Activated CD4-positive, alpha-beta T cell treated with anti-CD3 and anti-CD28 coated beads, Interleukin-2, amount 50 U/mL, for 1 hour (primary cell): ENCODE measurements at regions not wholly inside any gene's neighbourhood (a gene's known extent, or its start where the extent isn't known, plus 50 kb on each side); places are given as distances from the start of the nearest gene placed in this dataset.
"Not testable (repeated sequence)": the region's sequence is repeated elsewhere in the genome, so short reads cannot be mapped to it uniquely, and the experiment has no call there.

Experiments used
- DNase-seq: peaks from one replicate; pipeline ENCODE4 v3.0.0-alpha.2; 2020

DNA sequence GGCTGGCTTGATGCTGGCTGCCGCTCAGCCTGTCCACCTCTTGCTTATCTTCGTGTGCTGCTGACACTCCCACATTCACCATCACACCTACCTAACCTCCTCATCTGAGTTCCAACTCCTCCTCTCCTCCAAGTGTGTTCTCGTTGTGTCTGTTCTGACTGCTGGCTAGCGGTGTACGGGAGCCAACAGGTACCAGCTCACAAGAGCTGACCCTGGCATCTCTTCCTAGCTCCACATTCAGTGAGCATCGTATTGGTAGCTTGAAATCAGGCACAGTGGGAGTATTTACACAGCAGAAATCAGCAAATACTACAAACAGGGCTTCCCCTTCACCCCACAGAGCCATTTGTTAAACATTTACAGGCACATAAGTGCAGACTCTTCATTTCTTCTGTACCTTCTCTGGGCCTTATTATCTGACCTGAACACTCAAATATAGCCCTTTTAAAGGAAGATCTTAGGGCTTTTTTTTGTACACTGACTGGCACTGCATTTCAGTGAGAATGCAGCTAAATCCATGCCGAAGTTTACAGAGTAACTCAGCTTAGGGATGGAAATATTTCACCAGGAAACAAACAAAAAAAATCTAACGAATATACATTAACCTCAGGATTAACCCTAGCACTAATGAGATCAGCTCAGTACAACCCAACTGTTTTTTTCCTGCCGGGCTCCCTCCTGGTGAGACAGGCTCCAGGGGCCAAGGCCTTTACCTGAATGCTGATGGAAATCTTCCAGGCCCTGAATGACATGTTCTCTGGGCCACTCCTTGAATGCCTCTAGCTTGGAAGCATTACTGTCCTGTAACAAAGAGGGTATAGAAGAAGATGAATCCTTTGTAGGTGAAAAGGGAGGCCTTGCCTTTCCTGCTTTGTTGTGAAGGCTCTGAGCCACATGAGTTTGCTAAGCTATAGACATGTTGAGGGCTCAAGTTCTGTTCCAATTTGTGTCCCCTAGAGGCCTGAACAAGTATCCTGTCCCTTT lies 150.5 kb upstream of the LPP start:
- no peak for DNase-seq

DNA sequence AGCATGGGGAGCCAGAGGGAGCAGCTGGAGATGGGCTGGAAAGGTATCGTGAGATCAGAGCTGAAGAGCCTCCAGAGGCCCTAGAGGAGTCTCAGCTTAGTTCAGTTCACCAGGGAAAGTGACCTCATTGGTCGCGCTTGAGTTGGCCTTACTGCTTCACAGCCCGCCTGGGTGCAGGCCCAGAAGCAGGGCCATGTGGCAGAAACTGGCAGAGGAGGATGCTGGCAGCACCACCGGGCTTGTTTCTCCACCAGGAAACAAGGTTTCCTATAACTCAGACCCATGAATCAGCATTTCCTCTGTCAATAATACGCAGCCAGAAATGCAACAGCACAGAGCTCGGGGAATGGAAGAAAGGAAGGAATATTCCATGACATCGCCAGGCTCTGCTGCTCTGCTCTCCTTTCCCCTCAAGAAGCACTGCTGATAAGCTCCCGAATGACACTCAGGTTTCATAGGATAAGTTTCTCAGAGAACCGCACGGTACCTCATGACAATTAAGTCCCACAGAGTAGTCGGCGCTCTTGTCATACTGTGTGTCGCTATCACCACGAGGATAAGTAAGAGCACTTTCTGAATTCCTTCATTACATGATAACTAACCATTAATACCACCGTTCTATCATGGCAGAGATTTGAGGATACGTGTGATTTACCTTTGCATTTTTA lies 147.1 kb upstream of the LPP start:
- no peak for DNase-seq

DNA sequence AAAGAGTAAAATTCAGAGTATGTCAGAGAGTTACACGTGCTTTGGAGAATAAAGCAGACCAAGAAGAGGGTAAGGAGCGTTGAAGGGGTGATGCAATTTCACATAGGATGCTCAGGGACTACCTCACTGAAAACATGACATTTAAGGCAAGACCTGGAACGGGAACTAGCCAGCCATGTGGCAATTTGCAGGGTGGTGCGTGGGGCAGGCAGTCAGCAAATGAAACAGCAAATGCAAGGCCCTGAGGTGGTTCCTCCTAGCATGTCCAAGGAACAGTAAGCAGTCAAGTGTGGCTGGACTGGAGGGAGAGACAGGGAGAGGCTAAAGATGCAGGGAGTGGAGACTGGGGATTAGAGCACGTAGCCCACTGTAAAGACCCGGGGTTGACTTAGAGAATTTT lies 146.1 kb upstream of the LPP start:
- DNase-seq: no peak

DNA sequence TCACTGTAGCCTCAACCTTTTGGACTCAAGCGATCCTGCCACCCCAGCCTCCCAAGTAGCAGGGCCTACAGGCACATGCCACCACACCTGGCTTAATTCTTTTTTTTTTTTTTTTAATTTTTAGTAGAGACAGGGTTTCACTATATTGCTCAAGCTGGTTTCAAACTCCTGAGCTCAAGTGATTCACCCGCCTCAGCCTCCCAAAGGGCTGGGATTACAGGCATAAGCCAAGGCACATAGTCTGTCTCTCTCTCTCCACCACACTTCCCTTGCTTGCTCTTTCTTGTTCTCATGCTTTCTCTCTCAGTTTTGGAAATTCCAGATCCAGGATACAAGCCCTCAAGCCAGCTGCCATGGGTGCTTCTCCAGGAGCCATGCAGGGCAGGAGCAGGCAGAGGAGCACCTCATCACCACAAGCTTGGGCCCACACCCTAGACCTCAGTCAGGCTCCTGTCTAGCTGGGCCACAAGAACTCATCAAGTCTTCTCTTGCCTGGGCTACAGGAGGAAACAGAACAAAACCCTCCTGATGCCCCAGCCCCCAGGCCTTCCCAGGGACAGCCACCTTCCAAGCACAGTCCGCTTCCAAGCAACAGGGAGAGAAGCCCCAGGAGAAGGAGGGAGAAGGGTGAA lies 145.3 kb upstream of the LPP start:
- DNase-seq: no peak

DNA sequence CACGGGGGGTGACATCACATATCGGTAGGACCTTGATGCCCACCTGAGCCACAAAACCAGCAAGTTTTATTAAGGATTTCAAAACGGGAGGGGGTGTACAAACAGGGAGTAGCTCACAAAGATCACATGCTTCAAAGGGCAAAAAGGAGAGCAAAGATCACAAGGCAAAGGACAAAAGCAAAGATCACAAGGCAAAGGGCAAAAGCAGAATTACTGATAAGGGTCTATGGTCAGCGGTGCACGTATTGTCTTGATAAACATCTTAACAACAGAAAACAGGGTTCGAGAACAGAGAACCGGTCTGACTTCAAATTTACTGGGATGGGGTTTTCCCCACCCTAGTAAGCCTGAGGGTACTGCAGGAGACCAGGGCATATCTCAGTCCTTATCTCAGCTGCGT lies 143.5 kb upstream of the LPP start:
- no peak for DNase-seq

DNA sequence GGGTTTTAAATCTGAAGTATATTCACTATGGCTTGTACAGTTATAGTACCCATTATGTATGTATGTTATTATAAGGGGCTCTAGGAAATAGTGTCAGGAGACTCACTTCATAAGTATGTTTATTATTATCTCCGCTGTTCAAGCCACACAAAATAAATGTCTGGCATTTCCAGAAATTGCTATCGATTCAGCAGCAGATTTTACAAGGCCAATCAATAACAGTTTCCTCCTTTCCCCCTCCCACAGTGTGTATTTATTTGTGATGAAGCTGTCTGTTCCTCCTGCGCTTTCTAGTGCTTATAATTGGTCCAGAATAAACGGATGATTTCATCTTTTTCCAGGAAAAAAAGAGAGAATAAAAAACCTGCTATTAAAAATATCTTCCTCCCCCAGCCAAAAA lies 134.2 kb upstream of the LPP start:
- no peak for DNase-seq

DNA sequence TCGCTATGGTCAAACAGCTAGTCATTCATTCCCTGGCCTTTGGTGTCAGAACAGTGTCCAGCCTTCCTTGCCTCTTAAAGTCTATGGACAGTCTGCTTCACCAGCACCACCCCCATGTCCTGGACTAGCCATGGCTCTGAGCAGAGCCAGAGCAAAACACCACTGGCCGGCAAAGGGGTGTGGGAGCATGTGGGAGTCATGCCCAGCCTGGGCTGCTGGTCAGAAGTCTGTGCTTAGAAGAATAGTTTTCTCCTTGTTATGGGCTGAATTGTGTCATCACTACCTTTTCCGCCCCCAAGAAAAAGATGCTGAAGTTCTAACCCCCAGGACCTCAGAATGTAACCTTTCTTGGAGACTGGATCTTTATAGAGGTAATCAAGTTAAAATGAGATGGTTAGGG lies 132.9 kb upstream of the LPP start:
- DNase-seq: no peak

DNA sequence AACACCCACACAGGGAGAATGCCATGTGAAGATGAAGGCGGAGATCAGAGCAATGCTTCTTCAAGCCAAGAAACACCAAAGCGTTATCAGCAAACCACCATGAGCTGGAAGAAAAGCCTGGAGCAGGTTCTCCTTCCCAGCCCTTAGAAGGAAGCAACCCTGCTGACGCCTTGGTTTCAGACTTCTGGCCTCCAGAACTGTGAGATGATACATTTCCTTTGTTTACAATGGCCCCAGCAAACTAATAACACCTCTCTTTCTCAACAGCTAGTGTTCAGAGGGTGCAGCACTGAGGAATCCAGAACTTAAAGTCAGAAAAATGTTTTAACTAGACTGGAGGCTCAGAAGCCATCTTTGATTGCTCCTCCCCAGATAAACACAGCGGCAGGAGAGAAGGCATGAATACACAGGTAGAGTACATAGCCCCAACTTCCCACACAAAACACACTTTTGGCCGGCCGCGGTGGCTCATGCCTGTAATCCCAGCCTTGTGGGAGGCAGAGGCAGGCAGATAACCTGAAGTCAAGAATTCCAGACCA lies 132.4 kb upstream of the LPP start:
- no peak for DNase-seq

DNA sequence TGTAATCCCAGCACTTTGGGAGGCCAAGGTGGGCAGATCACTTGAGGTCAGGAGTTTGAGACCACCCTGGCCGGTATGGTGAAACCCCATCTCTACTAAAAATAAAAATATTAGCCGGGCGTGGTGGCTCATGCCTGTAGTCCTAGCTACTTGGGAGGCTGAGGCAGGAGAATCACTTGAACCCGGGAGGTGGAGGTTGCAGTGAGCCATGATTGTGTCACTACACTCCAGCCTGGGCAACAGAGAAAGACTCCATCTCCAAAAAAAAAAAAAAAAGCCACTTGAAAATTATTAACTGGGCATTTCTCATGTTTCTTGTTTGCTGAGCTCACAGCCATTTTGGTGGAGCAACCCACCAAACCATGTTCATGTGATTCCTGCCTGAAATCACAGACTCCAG lies 131.1 kb upstream of the LPP start:
- DNase-seq: not testable (repeated sequence)

DNA sequence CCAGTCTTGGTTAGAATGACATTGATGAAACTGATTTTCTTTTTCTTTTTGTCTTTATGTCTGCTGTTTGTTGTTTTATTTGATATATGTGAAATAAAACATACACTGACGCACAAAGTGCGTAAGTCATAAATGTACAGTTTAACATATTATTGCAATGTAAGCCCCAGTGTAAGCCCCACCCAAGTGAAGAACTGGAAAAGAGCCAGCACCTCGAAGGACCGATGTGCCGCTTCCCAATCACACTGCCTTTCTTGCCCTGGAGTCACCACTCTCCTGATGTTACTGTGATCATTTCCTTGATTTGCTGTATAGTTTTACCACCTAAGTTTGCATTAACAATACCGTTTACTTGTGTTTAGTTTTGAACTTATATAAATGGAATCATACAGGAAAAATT lies 128.4 kb upstream of the LPP start:
- no peak for DNase-seq

DNA sequence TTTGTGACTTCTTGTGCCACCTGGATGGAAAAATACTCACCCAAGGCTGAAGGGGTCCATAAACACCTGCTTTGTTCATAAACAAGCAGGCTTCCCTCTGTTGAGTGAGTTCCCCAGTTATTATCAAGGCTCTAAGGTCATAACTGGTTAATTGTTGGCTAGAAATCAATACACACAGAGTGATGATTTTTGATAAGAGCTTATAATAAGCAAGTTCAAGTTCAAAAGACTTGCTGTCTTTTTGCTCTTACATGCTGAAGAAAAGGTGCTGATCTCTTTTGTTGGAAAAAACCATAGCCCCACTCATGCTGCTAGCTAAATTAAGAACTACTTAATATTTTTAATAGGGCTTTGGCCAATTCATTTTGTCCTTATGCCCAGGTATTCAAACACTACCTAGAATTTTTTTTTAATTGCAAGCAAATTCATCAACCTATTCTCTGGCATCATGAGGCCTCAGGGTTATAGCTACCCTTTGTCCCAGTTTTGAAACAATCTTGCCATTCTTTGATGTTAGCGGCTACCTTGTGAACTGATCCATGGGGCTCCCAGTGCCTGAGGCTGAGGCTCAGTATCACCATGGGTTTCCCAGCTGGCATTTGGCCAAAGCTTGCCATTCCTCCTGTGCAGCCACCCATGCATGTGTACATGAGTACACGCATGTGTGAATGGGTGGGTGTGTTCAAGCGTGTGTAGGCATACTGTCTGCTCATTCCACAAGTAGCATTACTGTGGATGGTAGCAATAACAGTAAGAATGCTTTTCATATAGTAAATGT lies 127.6 kb upstream of the LPP start:
- peak; percentile 6 for DNase-seq

DNA sequence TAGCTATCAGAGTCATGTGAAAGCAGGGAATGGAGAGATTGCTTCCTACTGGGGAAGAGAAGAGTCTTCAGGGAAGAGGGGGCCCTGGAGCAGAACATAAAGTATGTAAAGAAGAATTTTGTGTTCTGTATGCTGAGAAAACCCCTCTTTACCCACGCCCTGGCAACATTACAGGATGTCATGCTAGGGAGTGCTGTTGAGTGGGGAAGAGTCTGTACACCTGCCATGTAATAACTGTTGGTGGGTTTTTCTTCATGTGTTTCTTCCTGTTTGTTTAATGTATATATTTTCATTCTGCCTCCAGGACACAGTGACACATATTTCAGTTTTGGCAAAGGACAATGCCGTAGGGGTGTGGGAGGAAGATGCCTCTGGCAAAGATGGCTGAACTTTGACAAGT lies 122.8 kb upstream of the LPP start:
- DNase-seq: no peak

DNA sequence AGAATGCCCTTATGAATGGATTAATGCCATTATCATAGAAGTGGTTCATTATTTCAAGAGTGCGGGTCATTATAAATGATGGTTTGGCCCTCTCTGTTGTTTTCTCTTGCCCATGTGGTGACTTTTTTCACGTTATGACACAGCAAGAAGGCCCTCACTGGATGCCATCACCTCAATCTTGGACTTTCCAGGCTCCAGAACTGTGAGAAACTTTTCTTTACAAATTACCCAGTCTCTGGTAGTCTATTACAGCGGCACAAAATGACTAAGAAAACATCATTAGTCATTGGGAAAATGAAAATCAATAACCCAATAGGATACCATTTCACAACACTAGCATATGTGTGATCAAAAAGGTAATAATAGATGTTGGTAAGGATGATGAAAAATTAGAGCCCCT lies 119.0 kb upstream of the LPP start:
- no peak for DNase-seq

DNA sequence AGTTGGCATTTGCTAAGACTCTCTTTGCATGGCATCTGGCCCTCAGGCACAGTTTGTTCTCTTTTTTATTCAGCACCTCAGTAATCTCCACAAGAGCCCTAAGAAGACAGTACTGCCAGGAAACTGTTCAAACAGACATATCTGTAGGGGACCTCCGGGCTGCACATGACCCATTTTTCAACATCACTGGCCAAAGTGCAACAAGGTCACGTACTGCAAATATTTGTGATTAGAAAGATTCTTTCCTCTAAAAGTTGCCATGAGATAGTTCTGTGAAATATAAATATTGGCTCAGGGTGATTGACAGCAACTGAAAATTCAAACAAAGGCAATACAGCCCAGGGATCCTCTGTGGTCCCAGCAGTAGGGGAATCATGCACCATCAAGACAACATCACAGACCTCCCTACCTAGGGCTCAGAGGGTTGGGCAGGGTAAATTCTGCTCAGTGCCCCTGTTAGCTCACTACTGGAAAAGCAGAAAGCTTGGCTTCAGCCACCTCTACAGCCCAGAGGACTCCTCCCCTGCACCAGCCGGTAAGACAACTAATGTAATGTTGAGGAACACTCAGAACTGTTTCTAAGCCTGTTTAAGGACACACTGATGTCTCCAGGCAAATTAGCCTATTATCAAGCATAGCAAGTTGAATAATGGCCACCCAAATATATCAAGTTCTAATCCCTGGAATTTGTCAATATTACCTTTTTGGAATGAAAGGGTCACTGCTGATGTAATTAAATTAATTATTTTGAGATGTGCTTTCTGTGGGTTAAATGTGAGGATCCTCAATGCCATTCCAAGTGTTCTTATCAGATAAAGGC lies 117.4 kb upstream of the LPP start:
- DNase-seq: no peak

DNA sequence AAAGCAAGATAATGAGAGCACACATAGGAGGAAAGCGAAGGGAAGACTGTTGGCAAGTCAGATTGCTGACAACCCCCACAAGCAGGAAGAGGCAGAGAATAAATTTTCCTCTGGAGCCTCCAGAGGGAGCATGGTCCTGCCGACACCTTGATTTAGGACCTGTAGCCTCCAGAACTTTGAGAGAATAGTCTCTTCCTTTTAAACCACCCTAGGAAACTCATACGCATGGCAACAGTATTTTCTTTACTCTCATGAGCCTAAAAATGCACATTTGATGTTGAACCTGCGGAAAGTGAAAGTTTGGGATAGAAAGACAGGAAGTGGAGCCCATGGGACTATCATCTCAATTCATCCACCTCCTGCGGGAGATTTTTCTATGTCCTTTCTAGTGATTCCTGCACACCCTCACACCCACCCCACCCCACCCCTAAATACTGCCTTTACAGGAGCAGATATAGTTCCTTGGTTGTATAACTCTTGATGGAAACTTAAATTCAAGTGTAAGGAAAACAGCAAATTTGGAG lies 116.7 kb upstream of the LPP start:
- no peak for DNase-seq

DNA sequence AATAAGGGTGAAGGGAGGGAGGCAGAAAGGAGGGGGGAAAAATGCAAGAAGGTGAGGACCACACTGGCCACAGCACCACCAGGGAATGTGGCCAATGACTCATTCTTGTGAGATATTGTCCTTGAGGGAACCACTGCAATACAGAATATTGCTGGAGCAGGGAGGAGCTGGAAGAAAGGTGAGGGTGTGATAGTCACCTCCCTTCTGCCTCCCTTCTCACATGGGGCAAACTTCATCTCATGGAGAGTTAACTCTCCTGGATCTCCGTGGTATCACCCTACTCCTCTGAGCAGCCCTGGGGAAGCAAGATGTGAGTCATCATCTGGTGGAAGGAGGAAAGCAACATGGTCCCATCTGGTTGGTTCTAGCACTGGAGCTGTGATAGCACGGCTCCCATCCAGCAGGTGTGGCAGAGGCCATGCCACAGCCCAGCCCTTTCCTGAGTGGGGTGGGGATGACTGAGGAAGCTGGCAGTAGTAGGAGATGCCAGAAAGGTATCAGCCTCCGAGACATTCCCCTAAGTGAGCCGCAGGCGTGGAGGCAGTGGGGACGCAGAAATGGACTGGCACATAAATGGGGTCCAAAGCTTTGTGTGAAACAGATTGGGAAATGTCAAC lies 115.9 kb upstream of the LPP start:
- DNase-seq: no peak

DNA sequence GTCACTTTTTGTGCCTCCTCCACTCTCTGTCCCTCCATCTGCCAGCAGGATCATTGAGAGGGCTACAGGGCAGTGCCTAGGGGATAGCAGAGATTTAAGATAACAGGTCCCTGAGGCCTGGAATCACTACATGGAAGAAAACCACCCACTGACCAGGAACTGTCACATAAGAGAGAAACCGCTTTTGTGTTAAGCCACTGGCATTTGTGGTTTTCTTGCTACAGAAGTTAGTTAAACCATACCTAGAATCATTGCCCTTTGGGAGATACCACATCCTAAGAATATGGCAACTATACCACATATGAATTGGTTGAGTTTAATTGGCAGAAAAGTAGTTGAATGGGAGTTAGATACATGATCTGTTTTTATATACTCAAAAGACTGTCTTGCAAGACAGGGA lies 112.8 kb upstream of the LPP start:
- DNase-seq: no peak

DNA sequence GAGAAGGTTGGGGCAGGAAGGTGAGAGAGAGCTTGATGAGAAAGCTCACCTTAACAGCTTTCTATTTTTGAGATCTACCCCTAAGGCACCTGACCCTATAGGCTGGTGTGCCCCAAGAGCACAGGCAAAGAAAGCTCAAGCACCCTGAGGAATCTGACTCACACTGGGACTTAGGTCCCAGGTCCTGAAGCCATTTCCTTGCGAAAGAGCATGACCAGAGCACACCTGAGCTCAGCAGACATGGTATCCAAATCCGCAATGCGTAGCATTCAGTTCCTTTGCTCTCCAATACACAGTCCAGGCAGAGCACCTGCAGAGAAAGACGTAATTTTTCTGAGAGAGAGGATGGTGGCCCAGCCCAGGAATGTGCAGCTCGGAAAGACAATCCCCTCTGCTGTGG lies 112.1 kb upstream of the LPP start:
- no peak for DNase-seq

DNA sequence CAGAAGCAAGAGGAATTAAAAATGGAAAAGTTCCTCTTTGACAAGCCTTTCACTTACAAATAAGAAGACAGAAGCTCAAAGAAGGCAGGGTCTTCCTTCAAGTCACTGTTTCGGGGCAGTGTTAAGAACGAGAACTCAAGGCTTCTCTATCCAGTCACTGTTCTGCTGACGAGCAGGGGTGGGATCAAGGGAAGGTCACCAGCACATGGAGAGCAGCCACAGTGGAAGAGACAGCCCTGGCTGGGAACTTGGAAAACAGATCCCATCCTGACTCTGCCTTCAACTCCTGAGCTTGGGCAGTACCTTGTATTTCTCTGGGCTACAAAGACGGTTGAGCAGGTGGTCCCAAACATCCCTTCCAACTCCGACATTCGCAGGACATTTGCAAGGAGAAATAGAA lies 111.5 kb upstream of the LPP start:
- no peak for DNase-seq

DNA sequence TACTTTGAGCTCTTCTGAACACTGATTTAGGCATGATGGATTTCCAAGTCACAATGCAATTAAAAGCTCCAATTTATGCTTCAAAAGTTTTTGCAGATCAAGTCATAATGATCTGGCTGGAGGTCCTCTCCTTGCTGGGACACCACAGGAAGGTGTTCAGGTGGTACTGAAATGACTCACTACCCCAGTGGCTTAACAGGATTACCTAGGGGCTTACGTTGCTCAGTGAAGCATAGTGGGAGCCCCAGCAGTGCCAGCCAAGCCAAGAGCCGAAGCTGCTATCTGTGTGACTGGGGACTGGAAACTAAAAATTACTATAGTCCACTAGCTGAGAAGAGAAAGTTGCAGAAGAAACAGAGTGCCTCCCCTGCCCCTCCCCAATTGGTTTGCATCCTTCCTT lies 110.1 kb upstream of the LPP start:
- DNase-seq: no peak

DNA sequence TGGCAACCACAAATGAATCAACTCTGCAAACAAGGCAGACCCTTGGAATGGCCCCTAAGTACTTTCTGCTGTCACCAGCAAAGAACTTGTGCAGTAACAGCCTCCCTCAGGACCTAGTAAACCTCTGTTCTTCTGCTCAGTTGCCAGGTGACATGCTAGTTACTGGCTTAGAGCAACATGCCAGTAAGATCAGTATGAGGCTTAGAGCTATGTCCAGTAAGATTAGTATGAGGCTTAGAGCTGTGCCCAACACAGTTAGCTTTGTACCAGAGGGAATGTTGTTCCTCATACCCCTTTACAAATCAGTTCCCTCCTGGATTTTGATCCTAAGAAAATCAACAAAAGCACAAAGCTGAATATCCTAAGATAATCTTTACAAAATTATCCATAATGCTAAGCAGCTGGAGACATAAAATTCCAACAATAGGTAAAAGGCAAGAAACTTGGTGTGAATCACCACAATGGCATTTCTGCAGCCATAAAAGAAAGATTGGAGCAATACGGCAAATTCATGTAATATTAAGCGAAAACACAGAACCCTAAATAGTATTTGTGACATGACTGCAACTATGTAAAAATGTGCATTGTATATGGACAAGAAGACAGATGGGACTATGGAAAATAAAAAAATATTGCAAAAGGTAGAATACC lies 107.3 kb upstream of the LPP start:
- DNase-seq: no peak
